ENCODE measurements at regions not wholly inside any gene's neighbourhood (a gene's known extent, or its start where the extent isn't known, plus 50 kb on each side); places are given as distances from the start of the nearest gene placed in this dataset.
"Not testable (repeated sequence)": the region's sequence is repeated elsewhere in the genome, so short reads cannot be mapped to it uniquely, and the experiment has no call there.

- H3K9me3 ChIP-seq (replicated peaks in 1 of 2; ENCODE audit: control insufficient read depth in 1 of 2, insufficient read depth in 1 of 2, low read length in 2 of 2): no peaks in the 10 kb centered on the region
- H3K36me3 ChIP-seq (replicated peaks in 1 of 2; ENCODE audit: control insufficient read depth in 1 of 2, insufficient read depth in 2 of 2, low read length in 2 of 2): no peaks in the 10 kb centered on the region
- H3K27me3 Mint-ChIP-seq (ENCODE audit: low read depth in 3 of 3): no peaks in the 10 kb centered on the region
- no peaks in the 10 kb centered on the region for H3K27me3 ChIP-seq (ENCODE audit: control insufficient read depth in 2 of 2, insufficient read depth in 2 of 2, low read length in 2 of 2)
- no peaks in the 10 kb centered on the region for H3K79me2 ChIP-seq (ENCODE audit: insufficient read depth, low read length)
- no peak overlapping the region for H3K4me3 Mint-ChIP-seq
- H3K9ac ChIP-seq (ENCODE audit: insufficient read depth, low read length, poor library complexity, severe bottlenecking): no peak overlapping the region
- TF ChIP-seq, protein P1, sequence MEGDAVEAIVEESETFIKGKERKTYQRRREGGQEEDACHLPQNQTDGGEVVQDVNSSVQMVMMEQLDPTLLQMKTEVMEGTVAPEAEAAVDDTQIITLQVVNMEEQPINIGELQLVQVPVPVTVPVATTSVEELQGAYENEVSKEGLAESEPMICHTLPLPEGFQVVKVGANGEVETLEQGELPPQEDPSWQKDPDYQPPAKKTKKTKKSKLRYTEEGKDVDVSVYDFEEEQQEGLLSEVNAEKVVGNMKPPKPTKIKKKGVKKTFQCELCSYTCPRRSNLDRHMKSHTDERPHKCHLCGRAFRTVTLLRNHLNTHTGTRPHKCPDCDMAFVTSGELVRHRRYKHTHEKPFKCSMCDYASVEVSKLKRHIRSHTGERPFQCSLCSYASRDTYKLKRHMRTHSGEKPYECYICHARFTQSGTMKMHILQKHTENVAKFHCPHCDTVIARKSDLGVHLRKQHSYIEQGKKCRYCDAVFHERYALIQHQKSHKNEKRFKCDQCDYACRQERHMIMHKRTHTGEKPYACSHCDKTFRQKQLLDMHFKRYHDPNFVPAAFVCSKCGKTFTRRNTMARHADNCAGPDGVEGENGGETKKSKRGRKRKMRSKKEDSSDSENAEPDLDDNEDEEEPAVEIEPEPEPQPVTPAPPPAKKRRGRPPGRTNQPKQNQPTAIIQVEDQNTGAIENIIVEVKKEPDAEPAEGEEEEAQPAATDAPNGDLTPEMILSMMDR (IDR thresholded peaks at IDR 0.05): no peak
- H3K36me3 Mint-ChIP-seq: no peaks in the 10 kb centered on the region
- no peaks in the 10 kb centered on the region for H3K4me1 Mint-ChIP-seq
- H3K9me3 Mint-ChIP-seq: peaks cover 0 to 3% (median 0%) of the 10 kb centered on the region in 7 donors
- no peak overlapping the region for H3K4me3 ChIP-seq (replicated peaks in 1 of 3; ENCODE audit: low read depth in 2 of 3, low read length in 3 of 3)
- no peak overlapping the region for H3K4me2 ChIP-seq (replicated peaks; ENCODE audit: extremely low read depth, low read length, poor library complexity, severe bottlenecking)
- intact Hi-C loops (cut with micrococcal nuclease): no loop called here
- no peaks in the 10 kb centered on the region for H4K20me1 ChIP-seq (ENCODE audit: insufficient read depth, low read length)
- no CpG with 5 or more reads among the region's 1 CpG for WGBS (ENCODE audit: insufficient coverage)
- H3K4me1 ChIP-seq (ENCODE audit: control insufficient read depth in 1 of 2, insufficient read depth in 2 of 2, low read length in 2 of 2): no peaks in the 10 kb centered on the region
- H3K27ac Mint-ChIP-seq: no peak overlapping the region
- DNase-seq: no peak
- no peak overlapping the region for H3K27ac ChIP-seq (ENCODE audit: low read depth in 1 of 2, low read length in 2 of 2)
- no peak overlapping the region for H2AFZ ChIP-seq (ENCODE audit: insufficient read depth, low read depth, low read length, poor library complexity, severe bottlenecking)
Measured at GRCh38 chr3:191592105-191592504, 131.1 kb downstream of the PYDC2 start.

GRCh38 chr3:191593486-191593885, 132.5 kb downstream of the PYDC2 start:
- Mint-ChIP-seq H3K9me3 (peaks cover 0 to 5% (median 1%) of the 10 kb centered on the region in 7 donors), H3K4me3 (no peak overlapping the region), H3K27ac (no peak overlapping the region), H3K27me3 (ENCODE audit: low read depth in 3 of 3) (no peaks in the 10 kb centered on the region), H3K36me3 (no peaks in the 10 kb centered on the region), H3K4me1 (no peaks in the 10 kb centered on the region)
- no peaks in the 10 kb centered on the region for H3K4me1 ChIP-seq (ENCODE audit: control insufficient read depth in 1 of 2, insufficient read depth in 2 of 2, low read length in 2 of 2)
- H3K36me3 ChIP-seq (replicated peaks in 1 of 2; ENCODE audit: control insufficient read depth in 1 of 2, insufficient read depth in 2 of 2, low read length in 2 of 2): no peaks in the 10 kb centered on the region
- no peak overlapping the region for H3K4me3 ChIP-seq (replicated peaks in 1 of 3; ENCODE audit: low read depth in 2 of 3, low read length in 3 of 3)
- H3K9me3 ChIP-seq (replicated peaks in 1 of 2; ENCODE audit: control insufficient read depth in 1 of 2, insufficient read depth in 1 of 2, low read length in 2 of 2): no peaks in the 10 kb centered on the region
- no peak overlapping the region for H3K4me2 ChIP-seq (replicated peaks; ENCODE audit: extremely low read depth, low read length, poor library complexity, severe bottlenecking)
- no peaks in the 10 kb centered on the region for H3K27me3 ChIP-seq (ENCODE audit: control insufficient read depth in 2 of 2, insufficient read depth in 2 of 2, low read length in 2 of 2)
- no peaks in the 10 kb centered on the region for H3K79me2 ChIP-seq (ENCODE audit: insufficient read depth, low read length)
- H3K9ac ChIP-seq (ENCODE audit: insufficient read depth, low read length, poor library complexity, severe bottlenecking): no peak overlapping the region
- intact Hi-C loops (cut with micrococcal nuclease): no loop called here
- no peak overlapping the region for H3K27ac ChIP-seq (ENCODE audit: low read depth in 1 of 2, low read length in 2 of 2)
- H2AFZ ChIP-seq (ENCODE audit: insufficient read depth, low read depth, low read length, poor library complexity, severe bottlenecking): no peak overlapping the region
- no peak for DNase-seq
- TF ChIP-seq, protein P1 (IDR thresholded peaks at IDR 0.05): no peak
- 0% methylated on average over 1 of the region's 1 CpG for WGBS (ENCODE audit: insufficient coverage)
- H4K20me1 ChIP-seq (ENCODE audit: insufficient read depth, low read length): no peaks in the 10 kb centered on the region

- H3K4me2 ChIP-seq (replicated peaks; ENCODE audit: extremely low read depth, low read length, poor library complexity, severe bottlenecking); H3K27me3 Mint-ChIP-seq (ENCODE audit: low read depth in 3 of 3); H3K9ac ChIP-seq (ENCODE audit: insufficient read depth, low read length, poor library complexity, severe bottlenecking); H2AFZ ChIP-seq (ENCODE audit: insufficient read depth, low read depth, low read length, poor library complexity, severe bottlenecking); H3K36me3 Mint-ChIP-seq; H3K27ac Mint-ChIP-seq; H3K79me2 ChIP-seq (ENCODE audit: insufficient read depth, low read length); H3K27ac ChIP-seq (ENCODE audit: low read depth in 1 of 2, low read length in 2 of 2); H3K9me3 ChIP-seq (replicated peaks in 1 of 2; ENCODE audit: control insufficient read depth in 1 of 2, insufficient read depth in 1 of 2, low read length in 2 of 2); intact Hi-C loops (cut with micrococcal nuclease); H3K4me1 Mint-ChIP-seq; H3K4me3 ChIP-seq (replicated peaks in 1 of 3; ENCODE audit: low read depth in 2 of 3, low read length in 3 of 3); H3K4me1 ChIP-seq (ENCODE audit: control insufficient read depth in 1 of 2, insufficient read depth in 2 of 2, low read length in 2 of 2); H3K4me3 Mint-ChIP-seq; H4K20me1 ChIP-seq (ENCODE audit: insufficient read depth, low read length); H3K36me3 ChIP-seq (replicated peaks in 1 of 2; ENCODE audit: control insufficient read depth in 1 of 2, insufficient read depth in 2 of 2, low read length in 2 of 2); H3K27me3 ChIP-seq (ENCODE audit: control insufficient read depth in 2 of 2, insufficient read depth in 2 of 2, low read length in 2 of 2); DNase-seq; H3K9me3 Mint-ChIP-seq: not testable (repeated sequence)
- WGBS (ENCODE audit: insufficient coverage): no CpG with 5 or more reads among the region's 1 CpG
Measured at GRCh38 chr3:191615511-191615910, 154.5 kb downstream of the PYDC2 start.

Measured in CD14-positive monocyte (primary cell).